GM18907 (cell line): ENCODE measurements at regions not wholly inside any gene's neighbourhood (a gene's known extent, or its start where the extent isn't known, plus 50 kb on each side); places are given as distances from the start of the nearest gene placed in this dataset.
"Not testable (repeated sequence)": the region's sequence is repeated elsewhere in the genome, so short reads cannot be mapped to it uniquely, and the experiment has no call there.

Source experiments
- ATAC-seq: cut with Tn5 transposase; IDR thresholded peaks from one replicate; pipeline ENCODE4 v1.9.1; 2021; ENCODE audit warnings: mild to moderate bottlenecking, moderate library complexity; ENCODE audit not compliant: unreplicated experiment

- no peak for ATAC-seq
These were observed 79.0 kb upstream of the CHST15 start for GRCh38 chr10:124172181-124172916.

- ATAC-seq = no peak
These were observed 78.2 kb upstream of the CHST15 start for GRCh38 chr10:124171561-124171960.

DNA sequence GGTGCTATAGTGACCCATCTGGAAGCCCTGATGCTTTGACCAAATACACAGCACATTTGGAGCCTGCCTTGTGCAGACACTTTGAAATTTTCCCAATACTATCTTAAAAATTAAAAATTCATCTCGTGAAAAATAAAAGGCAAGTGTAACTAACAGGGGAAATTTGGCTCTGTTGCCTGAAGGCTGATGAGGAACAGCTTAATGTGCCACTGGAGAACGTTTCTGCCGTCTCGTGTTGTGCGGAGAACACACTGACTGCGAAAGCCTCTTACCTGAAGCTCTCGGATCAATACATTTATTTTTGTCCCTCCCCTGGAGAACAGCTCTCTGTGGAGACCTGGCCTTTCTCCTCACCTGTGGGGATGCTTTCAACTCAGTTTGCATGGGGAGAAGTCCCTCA lies 77.2 kb upstream of the CHST15 start:
- no peak for ATAC-seq

- no peak for ATAC-seq
These were observed 75.8 kb upstream of the CHST15 start for GRCh38 chr10:124168991-124169802.

GRCh38 chr10:124168581-124168980 lies 75.2 kb upstream of the CHST15 start:
- ATAC-seq = no peak

DNA sequence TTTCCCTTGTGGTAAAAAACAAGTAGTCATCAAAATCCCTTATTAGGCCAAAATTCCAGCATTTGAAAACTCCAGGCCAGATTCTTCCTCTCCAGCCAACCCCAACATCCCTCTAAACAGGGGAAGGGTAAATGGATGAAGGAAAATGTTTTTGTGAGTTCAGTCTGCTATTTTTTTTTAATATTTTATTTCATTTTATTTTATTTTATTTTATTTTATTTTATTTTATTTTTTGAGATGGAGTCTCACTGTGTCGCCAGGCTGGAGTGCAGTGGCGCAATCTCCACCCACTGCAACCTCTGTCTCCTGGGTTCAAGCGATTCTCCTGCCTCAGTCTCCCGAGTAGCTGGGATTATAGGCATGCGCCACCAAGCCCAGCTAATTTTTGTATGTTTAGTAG lies 74.5 kb upstream of the CHST15 start:
- ATAC-seq = not testable (repeated sequence)

- ATAC-seq = no peak
These were observed 73.2 kb upstream of the CHST15 start for GRCh38 chr10:124166431-124167125.

DNA sequence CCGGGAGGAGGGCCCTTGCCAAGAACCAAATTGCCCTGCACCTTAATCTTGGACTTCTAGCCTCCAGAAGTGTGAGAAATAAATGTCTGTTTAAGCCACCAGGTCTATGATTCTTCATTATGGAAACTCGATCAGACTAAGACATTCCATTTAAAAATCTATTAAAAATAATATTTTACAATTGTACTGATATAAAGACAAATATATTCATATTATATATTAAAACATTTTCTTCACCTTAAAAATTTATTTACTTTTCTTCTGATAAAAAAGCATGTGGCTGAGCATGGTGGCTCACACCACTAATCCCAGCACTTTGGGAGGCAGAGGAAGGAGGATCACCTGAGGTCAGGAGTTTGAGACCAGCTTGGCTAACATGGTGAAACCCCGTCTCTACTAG lies 72.4 kb upstream of the CHST15 start:
- no peak for ATAC-seq

- ATAC-seq = no peak
These were observed 71.9 kb upstream of the CHST15 start for GRCh38 chr10:124165311-124165710.

DNA sequence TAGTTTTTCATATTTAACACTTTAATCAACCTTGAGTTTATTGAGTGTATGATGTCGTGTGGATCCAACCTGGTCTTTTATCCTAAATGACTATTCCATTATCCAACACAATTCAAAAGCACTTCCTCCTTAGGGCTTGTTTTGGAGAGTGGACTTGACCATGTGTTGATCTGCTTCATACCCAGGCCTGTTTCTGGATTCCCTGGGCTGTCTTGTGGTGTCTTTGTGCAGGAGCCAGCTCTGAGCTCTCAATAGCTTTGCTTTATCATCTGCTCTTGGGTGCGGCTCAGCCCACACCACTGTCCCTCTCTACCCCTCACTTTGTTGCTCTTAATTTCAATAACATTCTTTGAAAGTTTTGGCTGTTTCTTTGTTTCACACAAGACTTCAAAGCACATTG lies 70.9 kb upstream of the CHST15 start:
- no peak for ATAC-seq

DNA sequence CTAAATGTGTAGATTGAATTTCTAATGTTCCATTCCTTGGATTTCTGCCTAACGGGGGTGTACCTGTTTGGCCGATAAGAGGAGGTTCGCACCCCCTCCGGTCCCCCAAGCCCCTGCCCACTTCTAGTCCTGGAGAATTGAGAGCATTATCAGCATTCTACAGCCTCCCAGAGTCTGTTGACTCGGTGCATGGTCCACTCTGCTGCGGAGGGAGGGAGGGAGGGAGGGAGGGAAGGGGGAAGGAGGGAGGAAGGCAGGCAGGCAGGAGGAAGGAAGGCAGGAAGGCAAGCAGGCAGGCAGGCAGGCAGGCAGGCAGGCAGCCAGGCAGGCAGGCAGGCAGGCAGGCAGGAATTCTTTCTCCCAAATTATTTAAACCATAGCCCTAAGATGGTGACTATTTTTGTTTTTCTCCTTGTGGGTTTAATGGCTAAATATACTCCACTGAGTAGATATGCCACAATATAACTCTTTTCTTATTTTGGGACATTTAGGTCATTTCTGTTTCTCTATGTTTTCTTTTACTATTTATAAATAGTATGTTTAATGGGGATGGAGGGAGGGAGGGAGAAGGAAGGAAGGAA lies 69.5 kb upstream of the CHST15 start:
- ATAC-seq = no peak

DNA sequence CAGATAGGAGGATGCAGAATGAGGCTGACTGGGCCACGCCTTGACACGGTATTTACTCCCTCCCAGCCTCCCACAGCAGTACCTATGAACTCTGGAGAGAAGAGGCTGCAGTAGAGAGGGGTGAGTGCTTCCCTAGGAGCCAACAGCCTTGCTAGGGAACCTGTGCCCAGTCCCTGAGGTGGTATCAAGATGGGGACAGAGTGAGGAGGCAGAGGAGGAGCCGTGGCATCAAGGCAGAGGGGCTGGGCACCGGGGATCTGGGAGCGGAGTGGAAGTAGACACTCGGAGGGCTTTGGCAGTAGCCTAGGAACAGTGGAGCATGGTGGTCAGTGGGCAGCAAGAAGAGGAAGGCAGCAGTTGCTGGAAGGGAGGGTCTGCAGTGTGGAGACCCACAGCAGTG lies 68.7 kb upstream of the CHST15 start:
- no peak for ATAC-seq

- ATAC-seq = no peak
These were observed 68.2 kb upstream of the CHST15 start for GRCh38 chr10:124161601-124162000.

GRCh38 chr10:124160943-124161582 lies 67.7 kb upstream of the CHST15 start:
- ATAC-seq = no peak

DNA sequence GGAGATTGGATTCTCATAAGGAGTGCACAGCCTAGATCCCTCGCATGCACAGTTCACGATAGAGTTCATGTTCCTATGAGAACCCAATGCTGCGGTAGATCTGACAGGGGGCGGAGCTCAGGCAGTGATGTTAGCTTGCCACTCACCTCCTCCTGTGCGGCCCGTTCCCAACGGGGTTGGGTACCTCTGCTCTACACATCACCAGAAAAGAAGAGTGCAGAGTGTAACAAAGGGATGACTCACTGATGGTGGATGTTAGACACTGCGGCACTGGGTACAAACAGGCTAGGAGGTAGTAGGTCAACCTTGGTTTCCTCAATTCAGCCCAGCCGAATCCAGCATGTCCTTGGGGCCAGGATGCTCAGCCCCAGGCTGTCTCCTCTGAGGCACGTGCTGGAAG lies 66.8 kb upstream of the CHST15 start:
- no peak for ATAC-seq

GRCh38 chr10:124159153-124159552 lies 65.8 kb upstream of the CHST15 start:
- ATAC-seq = no peak

DNA sequence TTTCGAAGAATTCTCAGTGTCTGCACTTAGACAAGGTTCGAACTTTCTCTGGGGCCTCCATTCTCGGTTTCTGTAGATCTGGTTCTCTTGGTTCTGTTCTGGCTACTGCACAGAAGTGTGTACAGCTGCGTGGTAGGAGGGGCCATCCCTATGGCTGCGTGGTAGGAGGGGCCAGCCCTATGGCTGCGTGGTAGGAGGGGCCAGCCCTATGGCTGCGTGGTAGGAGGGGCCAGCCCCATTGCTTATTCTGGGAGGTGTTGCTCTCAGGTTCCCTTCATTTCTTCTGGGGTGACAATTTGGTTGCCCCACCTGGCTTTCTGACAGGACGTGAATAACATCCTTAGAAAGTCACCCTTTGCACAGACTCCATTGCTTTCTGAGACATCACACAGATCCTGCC lies 65.2 kb upstream of the CHST15 start:
- ATAC-seq = no peak

- no peak for ATAC-seq
These were observed 63.9 kb upstream of the CHST15 start for GRCh38 chr10:124157271-124157681.

DNA sequence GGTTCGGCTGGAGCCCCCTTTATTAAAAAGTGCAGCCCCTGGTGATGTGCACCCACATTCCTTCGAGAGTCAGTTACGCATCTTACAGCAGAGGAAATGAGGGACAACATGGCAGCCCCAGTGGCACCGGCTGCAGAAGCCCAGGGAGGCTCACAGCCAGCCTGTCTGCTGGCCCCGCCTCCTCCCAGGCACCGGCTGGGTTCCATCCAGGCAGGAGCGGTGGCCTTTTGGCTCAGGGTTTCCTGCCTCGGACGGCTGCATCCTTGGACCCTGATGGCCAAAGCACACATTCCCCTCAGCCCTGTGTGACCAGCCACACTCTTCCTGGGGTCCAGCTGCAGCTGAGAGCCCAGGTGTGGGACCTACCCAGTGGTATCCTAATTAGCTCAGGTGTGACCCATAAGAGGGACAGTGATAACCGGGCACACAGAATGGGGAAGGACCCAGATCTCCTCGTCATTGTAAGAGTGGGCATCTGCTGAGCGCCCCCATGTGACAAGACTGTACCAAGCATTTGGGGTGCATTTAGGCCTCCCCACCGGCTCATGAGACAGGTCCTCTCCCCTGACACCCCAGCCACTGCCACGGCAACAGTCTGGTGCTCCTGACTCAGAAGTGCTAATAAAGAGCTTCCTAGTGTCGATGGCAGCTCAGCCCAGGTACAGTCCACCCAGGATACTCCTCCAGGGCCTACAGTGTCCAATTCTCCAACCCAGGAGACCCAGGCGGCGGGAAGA lies 63.3 kb upstream of the CHST15 start:
- no peak for ATAC-seq

DNA sequence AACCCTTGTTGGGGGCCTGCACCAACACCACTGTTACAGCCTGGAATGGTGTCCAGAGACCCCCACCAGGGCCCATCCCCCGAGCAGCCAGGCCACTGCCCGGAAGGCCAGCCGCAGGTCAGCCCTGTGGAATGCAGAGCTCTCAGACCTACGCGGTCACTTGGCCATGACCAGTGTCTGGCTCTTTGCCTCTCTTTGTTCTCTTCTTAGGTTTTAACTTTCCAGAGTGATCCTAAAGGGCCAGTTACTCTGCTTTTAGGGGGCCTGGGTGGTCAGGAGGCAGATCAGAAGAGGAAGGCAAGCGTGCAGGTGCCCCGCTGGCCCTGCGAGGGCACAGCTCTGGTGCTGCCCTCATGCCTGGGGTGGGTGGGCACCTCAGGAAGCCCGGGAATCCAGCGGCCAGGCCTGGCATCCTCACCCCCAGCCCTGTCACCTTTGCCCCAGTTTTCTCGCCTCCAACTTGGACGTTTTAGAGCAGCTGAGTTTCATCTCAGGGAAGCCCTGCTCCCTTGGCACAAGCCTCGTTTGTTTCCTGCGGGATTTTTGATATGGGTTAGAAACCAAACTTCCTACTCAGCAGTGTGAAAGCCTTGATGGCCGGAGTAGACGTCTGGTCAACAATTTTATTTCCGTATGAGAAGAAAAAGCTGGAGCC lies 62.5 kb upstream of the CHST15 start:
- ATAC-seq = no peak
